HG03064 (cell line): ENCODE measurements at regions not wholly inside any gene's neighbourhood (a gene's known extent, or its start where the extent isn't known, plus 50 kb on each side); places are given as distances from the start of the nearest gene placed in this dataset.
"Not testable (repeated sequence)": the region's sequence is repeated elsewhere in the genome, so short reads cannot be mapped to it uniquely, and the experiment has no call there.

Source experiments
- ATAC-seq: cut with Tn5 transposase; IDR thresholded peaks from one replicate; pipeline ENCODE4 v1.9.1; 2021; ENCODE audit warnings: low read depth; ENCODE audit not compliant: unreplicated experiment

GRCh38 chr9:68593760-68594159, 53.1 kb upstream of the TMEM252 start:
- not testable (repeated sequence) for ATAC-seq

GRCh38 chr9:68595868-68596267, 55.2 kb upstream of the TMEM252 start:
- no peak for ATAC-seq

GRCh38 chr9:68597362-68597997, 56.8 kb upstream of the TMEM252 start:
- ATAC-seq = no peak

GRCh38 chr9:68599826-68600225, 59.1 kb upstream of the TMEM252 start:
- ATAC-seq = no peak

- no peak for ATAC-seq
Measured at GRCh38 chr9:68601081-68601480, 60.4 kb upstream of the TMEM252 start.

GRCh38 chr9:68603371-68603770, 62.7 kb upstream of the TMEM252 start:
- ATAC-seq = no peak

GRCh38 chr9:68608763-68609162, 68.1 kb upstream of the TMEM252 start:
- no peak for ATAC-seq

GRCh38 chr9:68609901-68610415, 69.3 kb upstream of the TMEM252 start:
- no peak for ATAC-seq

- ATAC-seq = no peak
Measured at GRCh38 chr9:68614121-68614520, 73.4 kb upstream of the TMEM252 start.

GRCh38 chr9:68617011-68617410, 76.3 kb upstream of the TMEM252 start:
- not testable (repeated sequence) for ATAC-seq

- ATAC-seq = no peak
Measured at GRCh38 chr9:68619072-68619471, 78.4 kb upstream of the TMEM252 start.

GRCh38 chr9:68619636-68620035, 79.0 kb upstream of the TMEM252 start:
- no peak for ATAC-seq

- no peak for ATAC-seq
Measured at GRCh38 chr9:68625559-68625958, 79.5 kb upstream of the PIP5K1B start.

GRCh38 chr9:68626526-68626925, 78.5 kb upstream of the PIP5K1B start:
- ATAC-seq = no peak

GRCh38 chr9:68627104-68627503, 77.9 kb upstream of the PIP5K1B start:
- no peak for ATAC-seq

- no peak for ATAC-seq
Measured at GRCh38 chr9:68627594-68627993, 77.4 kb upstream of the PIP5K1B start.

GRCh38 chr9:68629042-68629441, 76.0 kb upstream of the PIP5K1B start:
- ATAC-seq = no peak

GRCh38 chr9:68631811-68632210, 73.2 kb upstream of the PIP5K1B start:
- ATAC-seq = no peak

GRCh38 chr9:68637020-68637419, 68.0 kb upstream of the PIP5K1B start:
- ATAC-seq = no peak

GRCh38 chr9:68639261-68639660, 65.8 kb upstream of the PIP5K1B start:
- not testable (repeated sequence) for ATAC-seq

- ATAC-seq = peak; percentile 45
Measured at GRCh38 chr9:68640421-68641089, 64.5 kb upstream of the PIP5K1B start.
